NCI-H2171 treated with DMSO at 0.1 percent for 48 hours (cell line): ENCODE measurements at regions not wholly inside any gene's neighbourhood (a gene's known extent, or its start where the extent isn't known, plus 50 kb on each side); places are given as distances from the start of the nearest gene placed in this dataset.

Source experiments
- DNase-seq: peaks from one replicate; lab custom pipeline; 2025; lab: John Stamatoyannopoulos, UW

DNA sequence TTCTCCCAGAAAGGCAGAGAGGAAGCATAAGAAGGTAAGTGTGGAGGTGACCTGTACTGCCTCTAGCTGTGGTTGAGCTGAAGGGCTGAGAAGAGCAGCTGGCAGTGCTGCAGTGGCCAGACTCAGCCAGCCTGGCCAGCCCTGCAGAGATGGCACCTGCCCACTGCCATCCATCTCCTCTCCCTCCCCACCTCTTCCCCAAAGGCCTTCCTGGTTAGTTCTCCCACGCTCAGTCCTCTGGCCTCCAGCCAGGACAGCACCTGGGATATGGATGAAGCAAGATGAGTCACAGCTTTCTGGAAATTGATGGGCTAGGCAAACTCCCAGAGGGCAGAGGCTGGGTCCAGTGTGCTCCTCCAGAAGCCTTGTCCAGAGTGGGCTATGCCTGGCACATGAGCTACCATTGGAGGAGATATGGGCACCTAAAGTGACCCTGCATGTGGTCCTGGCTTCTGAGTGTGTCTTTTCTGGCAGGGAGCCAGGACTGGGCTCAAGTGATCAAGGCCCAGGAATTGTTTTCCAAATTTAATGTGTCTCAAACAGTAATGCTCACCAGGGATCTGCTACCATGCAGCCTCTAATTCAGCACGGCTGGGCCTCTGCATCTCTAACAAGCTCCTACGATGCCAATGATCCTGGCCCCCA is 81.0 kb upstream of the CACUL1 start:
- DNase-seq: peak; percentile 33

- DNase-seq: no peak
Measured at GRCh38 chr10:118838364-118838763, 83.6 kb upstream of the CACUL1 start.

- no peak for DNase-seq
Measured at GRCh38 chr10:118839348-118839747, 84.6 kb upstream of the CACUL1 start.

DNA sequence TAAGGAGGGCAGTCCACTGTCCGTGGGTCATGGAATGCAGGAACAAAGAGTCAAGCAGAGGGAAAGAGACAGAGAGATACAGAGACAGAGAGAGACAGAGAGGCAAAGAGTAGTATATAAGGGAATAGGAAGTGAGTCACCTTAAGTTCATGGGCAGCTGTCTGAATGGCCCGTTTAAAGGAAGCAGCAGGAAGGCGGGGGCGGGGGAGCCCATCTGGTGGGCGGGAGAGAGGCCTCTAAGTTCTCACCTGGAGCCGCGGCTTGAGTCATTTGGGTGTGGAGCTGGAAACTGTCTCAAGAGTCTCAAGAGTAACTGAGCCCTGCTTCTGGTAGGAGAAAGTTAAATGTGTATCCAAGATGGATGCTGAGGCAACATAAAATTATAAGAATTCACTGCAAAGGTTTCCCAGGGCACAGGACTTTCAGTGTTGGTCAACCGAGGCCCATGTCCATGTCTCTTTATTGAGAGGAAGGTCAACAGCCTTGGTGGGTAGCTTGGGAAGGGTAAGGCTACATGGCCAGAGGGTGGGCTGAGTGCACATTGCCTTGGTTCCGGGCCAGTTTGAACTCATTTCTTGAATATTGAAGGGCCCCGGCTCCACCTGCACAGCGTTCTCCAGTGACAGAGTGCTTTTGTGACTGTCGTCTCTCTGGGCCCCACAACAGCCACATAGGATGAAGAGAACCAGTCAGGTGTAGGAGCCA is 85.5 kb upstream of the CACUL1 start:
- DNase-seq: no peak

DNA sequence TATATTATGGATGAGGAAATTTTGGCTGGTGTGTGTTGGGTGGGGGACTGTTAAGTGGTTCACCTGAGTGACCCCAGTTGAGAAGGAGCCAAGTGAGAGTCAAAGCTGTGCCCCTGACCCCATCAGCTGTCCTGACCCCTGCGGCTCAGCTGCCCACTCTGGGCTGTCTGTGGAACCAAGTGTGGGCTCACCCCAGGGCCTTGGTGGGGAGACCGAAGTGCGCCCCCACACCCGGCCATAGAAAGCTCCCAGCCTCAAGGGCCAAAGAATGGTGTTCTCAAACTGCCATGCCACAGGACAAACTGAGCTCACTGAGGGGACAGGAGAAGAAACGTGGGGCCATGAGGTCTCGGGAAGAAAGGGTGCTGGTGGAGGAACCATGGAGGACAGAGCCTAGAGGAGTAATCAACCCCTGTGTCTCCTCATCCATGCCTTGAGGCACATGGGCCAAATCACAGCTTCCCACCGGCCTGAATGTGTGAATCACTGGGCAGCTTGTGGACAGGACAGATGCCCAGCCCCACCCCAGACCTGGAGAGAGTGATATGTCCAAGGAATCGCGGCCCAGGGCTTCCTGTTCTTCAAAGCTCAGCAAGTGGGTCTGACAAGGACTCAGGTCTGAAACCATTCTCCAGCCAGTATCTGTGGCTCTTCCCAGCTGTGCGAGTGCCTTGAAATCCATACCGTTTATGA is 86.2 kb upstream of the CACUL1 start:
- no peak for DNase-seq

DNA sequence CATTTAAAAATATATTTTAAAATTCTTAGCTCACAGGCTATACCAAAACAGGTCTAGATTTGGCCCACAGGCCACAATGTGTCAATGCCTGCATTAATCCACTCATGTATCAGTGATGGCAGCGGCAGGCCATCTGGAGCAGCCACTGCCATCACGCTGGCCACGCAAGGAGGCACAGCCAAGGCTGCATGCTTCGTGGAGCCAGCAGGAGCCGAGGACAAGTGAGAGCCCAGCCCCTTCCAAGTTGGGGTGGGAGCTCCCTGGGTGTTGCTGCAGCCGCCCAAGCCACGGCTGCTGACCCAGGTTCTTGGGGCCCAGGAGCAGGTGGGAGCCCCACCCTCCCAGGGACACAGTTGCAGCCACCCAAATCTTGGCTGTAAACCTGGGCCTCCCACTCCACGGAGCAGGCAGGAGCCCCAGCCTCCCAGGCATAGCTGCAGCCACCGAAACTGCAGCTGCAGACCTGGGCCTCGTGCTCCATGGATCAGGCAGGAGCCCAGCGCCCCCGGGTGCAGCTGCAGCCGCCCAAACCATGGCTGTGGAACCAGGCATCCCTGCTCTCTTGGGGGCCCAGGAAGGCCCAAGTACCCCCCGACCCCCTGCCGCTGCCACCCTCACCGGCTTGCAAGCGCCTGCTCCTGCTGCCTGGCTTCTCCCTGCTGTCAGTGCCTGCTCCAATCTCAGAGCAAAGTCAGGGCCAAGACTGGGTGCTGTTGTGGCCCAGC is 87.3 kb upstream of the CACUL1 start:
- no peak for DNase-seq

DNA sequence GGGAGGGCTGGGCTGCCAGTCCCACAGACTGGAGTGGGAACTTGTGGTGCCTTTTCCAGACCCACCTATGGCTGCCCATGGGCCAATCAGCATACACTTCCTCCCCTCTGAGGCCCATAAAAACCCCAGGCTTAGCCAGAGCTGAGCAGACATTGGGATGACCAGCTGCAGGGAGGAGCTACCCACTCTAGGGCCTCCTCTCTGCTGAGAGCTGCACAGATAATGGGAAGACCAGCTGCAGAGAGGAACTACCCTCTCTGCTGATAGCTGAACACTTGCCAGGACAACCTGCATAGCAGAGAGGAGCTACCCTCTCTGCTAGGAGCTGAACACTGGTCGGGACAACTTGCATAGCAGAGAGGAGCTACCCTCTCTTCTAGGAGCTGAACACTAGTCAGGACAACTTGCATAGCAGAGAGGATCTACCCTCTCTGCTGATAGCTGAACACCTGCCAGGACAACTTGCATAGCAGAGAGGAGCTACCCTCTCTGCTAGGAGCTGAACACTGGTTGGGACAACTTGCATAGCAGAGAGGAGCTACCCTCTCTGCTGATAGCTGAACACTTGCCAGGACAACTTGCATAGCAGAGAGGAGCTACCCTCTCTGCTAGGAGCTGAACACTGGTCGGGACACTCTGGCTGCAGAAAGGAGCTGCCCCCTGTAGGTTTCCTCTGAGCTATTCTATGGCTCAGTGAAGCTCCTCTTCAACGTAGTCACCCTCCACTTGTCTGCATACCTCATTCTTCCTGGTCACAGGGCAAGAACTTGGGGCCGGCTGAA is 88.3 kb upstream of the CACUL1 start:
- DNase-seq: no peak

GRCh38 chr10:118843647-118844265 is 89.0 kb upstream of the CACUL1 start:
- DNase-seq: no peak

GRCh38 chr10:118844731-118845521 is 90.2 kb upstream of the CACUL1 start:
- no peak for DNase-seq

GRCh38 chr10:118845776-118846175 is 91.0 kb upstream of the CACUL1 start:
- no peak for DNase-seq

DNA sequence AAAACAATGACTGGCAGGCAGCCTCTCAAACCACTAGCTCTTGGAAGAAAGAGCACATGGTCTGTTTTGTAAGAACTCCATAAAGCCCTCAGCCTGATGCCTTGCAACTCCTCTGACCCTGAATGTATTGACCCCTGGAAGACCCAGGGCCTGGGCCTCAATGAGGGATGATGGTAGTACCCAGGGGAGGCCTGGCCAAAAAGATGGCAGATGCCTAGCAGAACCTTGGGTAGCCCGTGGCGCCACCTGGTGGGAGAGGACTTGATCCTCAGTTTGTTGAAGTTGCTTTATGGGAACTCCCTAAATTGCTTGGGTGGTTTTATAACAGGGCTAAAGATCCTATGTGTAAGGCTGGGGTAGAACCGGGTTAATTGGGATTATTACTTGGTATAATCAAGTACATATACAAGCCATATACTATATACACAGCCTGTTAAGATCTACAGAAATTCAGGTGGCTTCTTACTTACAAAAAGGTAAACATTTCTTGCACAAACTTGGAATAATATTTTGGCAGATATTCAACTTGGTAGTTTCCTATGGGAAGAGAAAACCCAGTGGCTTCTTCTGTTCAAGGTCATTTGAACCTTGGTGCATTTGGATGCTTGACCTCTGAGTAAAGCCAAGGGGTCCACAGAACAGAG is 95.8 kb upstream of the CACUL1 start:
- peak; percentile 72 for DNase-seq

DNA sequence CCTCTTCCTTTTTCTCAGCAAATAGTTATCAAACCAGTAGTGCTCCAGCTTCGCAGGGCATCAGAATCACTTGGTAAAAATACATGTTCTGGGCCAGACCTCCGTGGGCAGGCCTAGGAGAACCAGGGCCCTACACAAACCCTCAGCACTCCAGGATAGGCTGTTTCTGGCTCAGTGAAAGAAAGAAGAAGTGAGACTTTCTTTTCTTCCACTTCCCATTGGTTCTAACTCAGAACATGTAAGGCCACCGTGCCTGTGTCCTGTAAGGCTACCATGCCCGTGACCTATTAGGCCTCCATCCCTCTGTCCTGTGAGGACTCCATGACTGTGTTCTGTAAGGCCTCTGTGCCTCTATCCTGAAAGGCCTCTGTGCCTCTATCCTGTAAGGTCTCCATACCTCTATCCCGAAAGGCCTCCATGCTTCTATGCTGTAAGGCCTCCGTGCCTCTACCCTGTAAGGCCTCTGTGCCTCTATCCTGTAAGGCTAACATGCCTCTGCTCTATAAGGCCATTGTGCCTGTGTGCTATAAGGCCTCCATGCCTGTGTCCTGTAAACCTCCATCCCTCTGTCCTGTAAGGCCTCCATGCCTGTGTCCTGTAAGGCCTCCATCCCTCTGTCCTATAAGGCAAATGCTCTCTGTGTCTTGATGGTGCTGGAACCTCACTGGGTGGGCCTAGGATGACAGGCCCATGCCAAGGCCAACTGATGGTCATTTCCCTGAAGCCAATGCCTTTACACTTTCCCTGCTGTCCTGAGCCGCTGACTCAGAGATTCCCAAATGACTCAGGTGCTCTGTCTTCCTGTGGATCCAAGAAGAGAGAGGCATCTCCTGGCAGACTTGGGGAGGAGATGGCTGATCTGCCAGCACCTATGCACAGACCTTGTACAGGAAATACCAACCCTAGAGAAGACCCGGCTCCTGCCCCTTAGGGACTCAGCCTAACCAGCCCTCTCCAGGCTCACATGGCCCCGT is 96.6 kb upstream of the CACUL1 start:
- no peak for DNase-seq

GRCh38 chr10:118853916-118854315 is 99.1 kb upstream of the CACUL1 start:
- no peak for DNase-seq

- DNase-seq: no peak
Measured at GRCh38 chr10:118856106-118856505, 101.3 kb upstream of the CACUL1 start.

GRCh38 chr10:118865998-118866693 is 111.4 kb upstream of the CACUL1 start:
- peak; percentile 9 for DNase-seq

GRCh38 chr10:118867768-118868167 is 113.0 kb upstream of the CACUL1 start:
- DNase-seq: no peak

DNA sequence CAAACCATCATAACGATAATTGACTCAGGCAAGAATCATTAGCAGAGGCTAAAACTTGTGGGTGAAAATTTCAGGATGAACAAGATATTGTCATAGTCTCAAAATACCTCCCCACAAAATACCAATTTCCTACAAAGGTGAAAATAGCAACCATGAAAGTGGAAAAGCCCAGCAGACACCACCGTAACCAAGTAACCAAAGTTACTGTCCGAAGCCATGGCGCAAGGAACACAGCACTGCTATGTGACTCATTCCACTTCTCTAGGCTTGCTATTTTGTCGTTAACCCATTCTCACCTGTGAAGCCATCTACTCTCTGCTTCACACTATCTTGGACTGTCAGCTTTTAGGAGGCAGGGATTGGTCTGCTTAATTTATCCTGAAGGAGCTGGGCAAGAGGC is 113.8 kb upstream of the CACUL1 start:
- DNase-seq: no peak
